ENCODE measurements at regions not wholly inside any gene's neighbourhood (a gene's known extent, or its start where the extent isn't known, plus 50 kb on each side); places are given as distances from the start of the nearest gene placed in this dataset.

DNA sequence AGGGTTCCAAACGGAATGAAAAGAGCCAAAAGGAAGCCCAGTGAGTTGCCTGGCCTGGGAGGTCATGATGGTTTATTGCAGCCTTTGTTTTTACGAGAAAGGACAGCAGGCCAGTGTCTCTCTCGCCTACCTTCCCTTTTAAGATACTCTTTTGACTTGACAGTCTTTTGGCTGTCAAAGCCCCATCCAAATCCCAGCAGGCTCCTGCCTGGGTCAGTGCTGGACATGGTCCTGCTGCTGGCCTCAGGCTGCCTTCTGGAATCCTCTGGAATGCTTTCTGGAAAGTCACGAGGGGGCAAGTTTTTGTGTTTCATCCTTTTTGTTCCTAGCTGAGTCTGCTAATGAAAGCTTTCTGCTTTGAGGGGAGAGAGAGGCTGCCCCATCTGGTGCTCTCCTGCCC lies 444.8 kb downstream of the OLFM4 start:
- TF ChIP-seq, protein P1, sequence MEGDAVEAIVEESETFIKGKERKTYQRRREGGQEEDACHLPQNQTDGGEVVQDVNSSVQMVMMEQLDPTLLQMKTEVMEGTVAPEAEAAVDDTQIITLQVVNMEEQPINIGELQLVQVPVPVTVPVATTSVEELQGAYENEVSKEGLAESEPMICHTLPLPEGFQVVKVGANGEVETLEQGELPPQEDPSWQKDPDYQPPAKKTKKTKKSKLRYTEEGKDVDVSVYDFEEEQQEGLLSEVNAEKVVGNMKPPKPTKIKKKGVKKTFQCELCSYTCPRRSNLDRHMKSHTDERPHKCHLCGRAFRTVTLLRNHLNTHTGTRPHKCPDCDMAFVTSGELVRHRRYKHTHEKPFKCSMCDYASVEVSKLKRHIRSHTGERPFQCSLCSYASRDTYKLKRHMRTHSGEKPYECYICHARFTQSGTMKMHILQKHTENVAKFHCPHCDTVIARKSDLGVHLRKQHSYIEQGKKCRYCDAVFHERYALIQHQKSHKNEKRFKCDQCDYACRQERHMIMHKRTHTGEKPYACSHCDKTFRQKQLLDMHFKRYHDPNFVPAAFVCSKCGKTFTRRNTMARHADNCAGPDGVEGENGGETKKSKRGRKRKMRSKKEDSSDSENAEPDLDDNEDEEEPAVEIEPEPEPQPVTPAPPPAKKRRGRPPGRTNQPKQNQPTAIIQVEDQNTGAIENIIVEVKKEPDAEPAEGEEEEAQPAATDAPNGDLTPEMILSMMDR (optimal IDR thresholded peaks at IDR 0.05 in 1 of 3, IDR thresholded peaks at IDR 0.05 in 1 of 3, conservative IDR thresholded peaks at IDR 0.05 in 1 of 3; ENCODE audit: extremely low read depth in 1 of 3, insufficient read depth in 2 of 3, low read length in 3 of 3): no peak
- no peak for TF ChIP-seq EZH2 (IDR thresholded peaks at IDR 0.05; ENCODE audit: low read length)
